Pancreas (tissue), 10 donors: ENCODE measurements at regions not wholly inside any gene's neighbourhood (a gene's known extent, or its start where the extent isn't known, plus 50 kb on each side); places are given as distances from the start of the nearest gene placed in this dataset.
"Not testable (repeated sequence)": the region's sequence is repeated elsewhere in the genome, so short reads cannot be mapped to it uniquely, and the experiment has no call there.

Source experiments
- ATAC-seq, 4 donors: fragments of 200-7000 bp; cut with Tn5 transposase; one replicate each; pipeline versions ENCODE4 v1.8.0 to v1.9.1; 2020; ENCODE audit warnings: mild to moderate bottlenecking in 4 of 4, moderate library complexity in 4 of 4
- DNase-seq, 6 donors: peaks; one replicate each; pipeline ENCODE4 v3.0.0-alpha.2; 2020
- FAIRE-seq: peaks from 2 replicates; lab custom pipeline; 2012; peaks lifted over from hg19 to GRCh38; lab: Jason Lieb, UNC
- H3K27ac ChIP-seq, 4 donors: fragments of 200-600 bp; sonication (generic); 1 replicate in 3 of 4; 2 replicates in 1 of 4; pipeline versions ENCODE4 v1.5.0 to v1.8.0; 2020
- H3K27me3 ChIP-seq, 4 donors: fragments of 200-600 bp; one replicate each; pipeline ENCODE4 v1.8.0; 2021
- H3K36me3 ChIP-seq, 3 donors: fragments of 200-600 bp; sonication (generic) in 1 of 3; one replicate each; pipeline versions ENCODE4 v1.5.0 to v1.8.0; 2020 to 2021
- H3K4me1 ChIP-seq, 3 donors: fragments of 200-600 bp; one replicate each; pipeline ENCODE4 v1.8.0; 2021
- H3K4me3 ChIP-seq, 4 donors: fragments of 200-600 bp; sonication (generic) in 2 of 4; one replicate each; pipeline versions ENCODE4 v1.5.0 to v1.8.0; 2020 to 2021
- H3K9me3 ChIP-seq, 4 donors: fragments of 200-600 bp; one replicate each; pipeline ENCODE4 v1.8.0; 2021
- WGBS, 2 donors: extraction: QIAGEN DNeasy Blood & Tissue Kit; methylation state at CpG; one replicate each; pipeline ENCODE4 v1.1.7; 2013; 5-methylcytosine and 5-hydroxymethylcytosine counted together
- intact Hi-C, 3 donors: fragments of 100-400 bp; cut with DNase I; formaldehyde crosslinking; loops; one replicate each; pipeline versions ENCODE4 v1.11.1 to v1.14.2; 2022
- TF ChIP-seq, protein P1 (sequence below), 4 donors: fragments of 200-600 bp; sonication (generic) in 3 of 4; IDR thresholded peaks; one replicate each; pipeline versions ENCODE4 v1.5.0 to v1.8.0; 2021; ENCODE audit warnings: antibody characterized with exemption in 4 of 4
- donor health status: healthy with polysubstance abuse.
- donor health status: DM: no; HTN: no; CAD: no; lungs with moderate emphysema.
- donor health status: DM: no; HTN: no; CAD: no.
- donor health status: control.
- donor health status: control.
- donor health status: Bipolar disorder and iron deficiency.
- donor health status: DM: yes; HTN: yes; CAD: no.
- donor health status: DM: no; HTN: no; CAD: no.
- donor health status: DM: no; HTN: no; CAD: no.
- donor health status: DM: yes; HTN: yes; CAD: no.

GRCh38 chr19:28999724-29000433, 213.1 kb downstream of the UQCRFS1 start:
- FAIRE-seq = no peak
- DNase-seq = no peak
- intact Hi-C loops = no loop called here
- Histone ChIP-seq H3K27me3 (no peaks in the 10 kb centered on the region), H3K9me3 (no peaks in the 10 kb centered on the region), H3K4me1 (no peaks in the 10 kb centered on the region), H3K27ac (no peak overlapping the region), H3K4me3 (no peak overlapping the region), H3K36me3 (no peaks in the 10 kb centered on the region)
- no peak for ATAC-seq
- TF ChIP-seq, protein P1, sequence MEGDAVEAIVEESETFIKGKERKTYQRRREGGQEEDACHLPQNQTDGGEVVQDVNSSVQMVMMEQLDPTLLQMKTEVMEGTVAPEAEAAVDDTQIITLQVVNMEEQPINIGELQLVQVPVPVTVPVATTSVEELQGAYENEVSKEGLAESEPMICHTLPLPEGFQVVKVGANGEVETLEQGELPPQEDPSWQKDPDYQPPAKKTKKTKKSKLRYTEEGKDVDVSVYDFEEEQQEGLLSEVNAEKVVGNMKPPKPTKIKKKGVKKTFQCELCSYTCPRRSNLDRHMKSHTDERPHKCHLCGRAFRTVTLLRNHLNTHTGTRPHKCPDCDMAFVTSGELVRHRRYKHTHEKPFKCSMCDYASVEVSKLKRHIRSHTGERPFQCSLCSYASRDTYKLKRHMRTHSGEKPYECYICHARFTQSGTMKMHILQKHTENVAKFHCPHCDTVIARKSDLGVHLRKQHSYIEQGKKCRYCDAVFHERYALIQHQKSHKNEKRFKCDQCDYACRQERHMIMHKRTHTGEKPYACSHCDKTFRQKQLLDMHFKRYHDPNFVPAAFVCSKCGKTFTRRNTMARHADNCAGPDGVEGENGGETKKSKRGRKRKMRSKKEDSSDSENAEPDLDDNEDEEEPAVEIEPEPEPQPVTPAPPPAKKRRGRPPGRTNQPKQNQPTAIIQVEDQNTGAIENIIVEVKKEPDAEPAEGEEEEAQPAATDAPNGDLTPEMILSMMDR (IDR thresholded peaks at IDR 0.05) = no peak
- WGBS, 2 donors = 66 to 68% methylated on average over 12 of the region's 12 CpGs

- TF ChIP-seq, protein P1 (IDR thresholded peaks at IDR 0.05) = no peak
- ATAC-seq (no peak), FAIRE-seq (no peak), DNase-seq (no peak)
- WGBS, 2 donors = 80 to 83% methylated on average over 6 of the region's 6 CpGs
- no peaks in the 10 kb centered on the region for H3K36me3 ChIP-seq
- no peaks in the 10 kb centered on the region for H3K27me3 ChIP-seq
- no peak overlapping the region for H3K4me3 ChIP-seq
- intact Hi-C loops = no loop called here
- no peaks in the 10 kb centered on the region for H3K4me1 ChIP-seq
- H3K9me3 ChIP-seq = no peaks in the 10 kb centered on the region
- H3K27ac ChIP-seq = no peak overlapping the region
These were observed 214.0 kb downstream of the UQCRFS1 start for GRCh38 chr19:28998974-28999373.

- H3K27ac ChIP-seq, H3K4me1 ChIP-seq, H3K27me3 ChIP-seq, H3K4me3 ChIP-seq, intact Hi-C loops, FAIRE-seq, H3K9me3 ChIP-seq, H3K36me3 ChIP-seq: not testable (repeated sequence)
- peak in 1 of 4 donors; percentile 57 for ATAC-seq
- 28 to 31% methylated on average over 6 of the region's 6 CpGs for WGBS, 2 donors
- peak in 1 of 6 donors; percentile 17 for DNase-seq
These were observed 215.1 kb downstream of the UQCRFS1 start for GRCh38 chr19:28997866-28998265.

DNA sequence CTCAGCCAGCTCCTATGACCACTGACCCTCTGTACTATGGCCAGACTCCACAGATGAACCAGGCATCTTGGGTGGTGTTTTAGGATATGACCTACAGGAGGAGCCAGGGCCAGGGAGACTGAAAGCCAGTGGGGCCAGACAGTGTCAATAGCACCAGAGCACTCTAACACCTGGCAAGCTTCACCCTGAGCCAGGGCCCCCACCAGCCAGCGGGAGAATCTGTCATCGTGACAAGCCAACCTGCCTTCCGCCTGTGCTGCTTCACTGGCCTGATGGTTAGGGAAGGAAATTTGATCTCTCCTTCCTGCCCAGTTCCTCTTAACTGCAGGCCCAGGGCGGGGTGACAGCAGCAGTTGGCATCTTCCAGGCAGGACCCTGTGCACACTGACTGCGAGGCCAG, 222.4 kb downstream of the UQCRFS1 start:
- ATAC-seq (no peak), FAIRE-seq (no peak), DNase-seq (no peak)
- Histone ChIP-seq H3K27ac (no peak overlapping the region), H3K4me3 (no peak overlapping the region), H3K27me3 (no peaks in the 10 kb centered on the region), H3K9me3 (no peaks in the 10 kb centered on the region), H3K4me1 (no peaks in the 10 kb centered on the region), H3K36me3 (no peaks in the 10 kb centered on the region)
- intact Hi-C loops = no loop called here
- TF ChIP-seq, protein P1 (IDR thresholded peaks at IDR 0.05) = no peak
- WGBS, 2 donors = 53 to 55% methylated on average over 5 of the region's 5 CpGs

DNA sequence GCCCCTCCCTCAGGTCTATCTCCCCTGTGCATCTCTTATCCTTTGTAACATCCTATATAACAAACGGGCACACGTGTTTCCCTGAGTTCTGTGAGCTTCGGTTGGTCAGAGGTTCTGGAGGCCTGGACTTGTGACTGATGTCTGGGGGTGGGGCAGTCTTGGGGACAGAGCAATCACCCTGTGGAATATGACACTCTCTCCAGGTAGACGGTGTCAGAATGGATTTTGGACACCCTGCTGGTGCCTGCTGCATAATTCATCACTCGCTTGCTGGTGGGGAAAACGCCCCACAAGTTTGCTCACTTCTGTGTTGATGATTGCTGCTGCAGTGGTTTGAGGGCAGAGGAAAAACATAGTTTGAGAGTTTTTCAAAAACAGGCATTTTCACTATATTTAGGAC, 223.2 kb downstream of the UQCRFS1 start:
- 61 to 72% methylated on average over 6 of the region's 6 CpGs for WGBS, 2 donors
- no peak for ATAC-seq
- intact Hi-C loops = no loop called here
- Histone ChIP-seq H3K4me3 (no peak overlapping the region), H3K4me1 (no peaks in the 10 kb centered on the region), H3K36me3 (no peaks in the 10 kb centered on the region), H3K9me3 (no peaks in the 10 kb centered on the region), H3K27ac (no peak overlapping the region), H3K27me3 (no peaks in the 10 kb centered on the region)
- FAIRE-seq = no peak
- TF ChIP-seq, protein P1 (IDR thresholded peaks at IDR 0.05) = no peak
- no peak for DNase-seq
